Effector memory CD8-positive, alpha-beta T cell (primary cell): ENCODE measurements at regions not wholly inside any gene's neighbourhood (a gene's known extent, or its start where the extent isn't known, plus 50 kb on each side); places are given as distances from the start of the nearest gene placed in this dataset.
"Not testable (repeated sequence)": the region's sequence is repeated elsewhere in the genome, so short reads cannot be mapped to it uniquely, and the experiment has no call there.

ENCODE experiments used
- ATAC-seq: fragments of 150-1000 bp; cut with Tn5 transposase; replicated peaks from 2 replicates; pipeline ENCODE4 v1.10.0; 2021; ENCODE audit warnings: mild to moderate bottlenecking, moderate library complexity
- DNase-seq, 3 experiments: peaks; one replicate each; pipeline ENCODE4 v3.0.0; 2021
- H3K27ac Mint-ChIP-seq, 2 donors: one replicate each; pipeline ENCODE4 v1.8.0; 2022; ENCODE audit warnings: mild to moderate bottlenecking in 2 of 2, mixed read lengths in 2 of 2, moderate library complexity in 2 of 2
- H3K27me3 Mint-ChIP-seq, 2 donors: one replicate each; pipeline ENCODE4 v1.8.0; 2022; ENCODE audit warnings: mixed read lengths in 2 of 2
- H3K36me3 Mint-ChIP-seq: one replicate; pipeline ENCODE4 v1.8.0; 2022; ENCODE audit warnings: mild to moderate bottlenecking, moderate library complexity, mixed read lengths; ENCODE audit not compliant: insufficient read depth
- H3K4me1 Mint-ChIP-seq, 2 donors: one replicate each; pipeline ENCODE4 v1.8.0; 2022; ENCODE audit warnings: low read depth in 2 of 2, mixed read lengths in 2 of 2
- H3K4me3 Mint-ChIP-seq, 2 donors: one replicate each; pipeline ENCODE4 v1.8.0; 2022; ENCODE audit warnings: mild to moderate bottlenecking in 2 of 2, mixed read lengths in 2 of 2, moderate library complexity in 2 of 2
- H3K9me3 Mint-ChIP-seq, 2 donors: one replicate each; pipeline ENCODE4 v1.8.0; 2022; ENCODE audit warnings: mixed read lengths in 2 of 2

DNA sequence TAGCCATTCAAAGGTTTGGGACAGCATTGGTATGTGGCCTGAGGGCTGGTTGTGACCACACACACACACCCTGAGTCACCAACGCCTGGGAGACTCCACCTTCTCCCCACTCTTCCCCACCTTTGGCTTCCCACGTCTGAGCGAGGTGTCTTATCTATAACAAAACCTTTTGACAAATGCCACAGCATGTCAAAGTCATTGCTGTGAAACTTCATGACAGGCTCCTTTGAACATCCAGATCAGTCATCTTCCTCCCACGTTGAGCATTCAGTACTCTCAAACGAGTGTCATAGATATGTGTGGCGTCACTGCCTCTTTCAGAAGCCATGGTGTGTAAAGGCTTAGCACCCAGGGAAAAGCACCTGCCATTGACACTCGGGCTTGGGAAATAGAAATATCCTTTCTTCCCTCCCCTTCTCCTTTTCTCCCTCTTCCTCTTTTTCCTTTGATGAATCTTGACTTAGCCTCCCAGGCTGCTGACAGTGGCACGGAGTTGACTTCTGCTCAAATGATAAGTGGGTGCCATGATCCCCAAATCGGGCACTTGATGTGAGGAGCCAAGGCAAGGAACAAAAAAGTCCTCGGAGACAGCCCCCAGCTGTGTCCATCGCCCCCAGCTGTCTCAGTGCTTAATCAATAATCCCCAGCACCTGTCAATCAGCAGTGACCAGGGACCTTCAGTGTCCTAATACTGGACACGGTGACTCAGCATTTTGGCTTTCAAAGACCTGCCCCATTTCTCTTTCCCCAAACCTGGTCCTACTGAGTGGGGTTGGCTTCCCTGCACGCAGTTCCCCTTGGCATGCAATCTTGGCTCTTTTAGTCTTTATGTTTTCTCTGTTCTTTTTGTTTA is 114.8 kb downstream of the FGF18 start:
- H3K4me1 Mint-ChIP-seq: no peaks in the 10 kb centered on the region
- ATAC-seq: no peak
- H3K27me3 Mint-ChIP-seq: peaks cover 58 to 66% of the 10 kb centered on the region in 2 donors
- no peaks in the 10 kb centered on the region for H3K36me3 Mint-ChIP-seq
- H3K9me3 Mint-ChIP-seq: no peaks in the 10 kb centered on the region
- no peak overlapping the region for H3K4me3 Mint-ChIP-seq
- DNase-seq: no peak
- no peak overlapping the region for H3K27ac Mint-ChIP-seq

DNA sequence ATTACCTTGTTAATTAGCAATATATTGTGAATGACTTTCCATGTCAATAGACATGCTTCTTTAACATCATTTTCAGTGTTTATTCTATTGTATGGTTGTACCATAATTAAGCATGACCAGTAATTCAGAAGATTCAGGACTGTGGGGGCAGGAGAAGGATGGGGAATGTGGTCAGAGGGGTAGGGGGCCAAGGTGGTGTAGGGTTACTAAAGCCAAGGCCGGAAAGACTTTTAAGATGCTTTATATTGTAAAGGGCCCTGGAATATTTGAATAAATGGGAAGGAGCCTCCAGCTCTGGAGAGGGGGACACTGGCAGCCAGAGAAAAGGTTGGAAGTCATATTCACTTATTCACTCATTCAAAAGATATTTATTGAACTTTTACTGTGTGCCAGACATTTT is 115.7 kb downstream of the FGF18 start:
- no peaks in the 10 kb centered on the region for H3K36me3 Mint-ChIP-seq
- H3K4me1 Mint-ChIP-seq: no peaks in the 10 kb centered on the region
- H3K9me3 Mint-ChIP-seq: no peaks in the 10 kb centered on the region
- DNase-seq: no peak
- no peak overlapping the region for H3K4me3 Mint-ChIP-seq
- H3K27ac Mint-ChIP-seq: no peak overlapping the region
- H3K27me3 Mint-ChIP-seq: peaks cover 63 to 70% of the 10 kb centered on the region in 2 donors
- no peak for ATAC-seq

DNA sequence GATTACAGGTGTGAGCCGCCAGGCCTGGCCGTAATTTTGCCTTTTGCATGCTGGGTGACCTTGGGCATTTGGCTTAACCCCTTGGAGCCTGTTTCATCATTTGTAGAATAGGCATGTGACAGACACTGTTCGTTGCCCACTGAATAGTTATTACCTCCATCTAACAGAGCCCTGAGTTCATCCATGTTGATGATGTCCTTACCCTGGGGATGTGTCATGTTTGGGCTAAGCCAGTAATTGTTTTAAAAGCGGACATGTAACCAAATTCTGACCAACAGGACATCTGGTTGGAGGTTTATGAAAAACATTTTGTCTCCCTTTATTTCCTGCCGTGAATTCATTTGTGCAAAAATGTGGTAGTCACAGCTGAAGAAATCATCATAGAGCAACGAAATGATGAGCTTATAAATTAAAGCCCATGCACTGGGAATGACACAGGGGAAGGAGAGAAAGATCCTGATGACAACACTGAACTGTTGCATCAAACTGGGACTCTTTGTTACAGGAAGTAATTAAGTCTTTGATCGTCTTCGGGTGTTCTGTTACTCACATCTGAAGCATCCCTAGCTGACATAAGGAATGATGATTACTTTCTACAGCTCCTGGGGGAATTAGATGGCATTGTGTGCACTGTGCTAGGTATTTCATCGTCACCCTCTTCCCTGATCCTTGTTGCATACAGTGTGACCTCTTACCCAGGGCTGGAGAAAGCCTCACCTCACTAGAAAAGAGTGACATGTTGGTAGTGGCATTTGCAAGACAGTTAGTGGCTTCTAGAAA is 117.8 kb downstream of the FGF18 start:
- H3K27me3 Mint-ChIP-seq: peaks cover 74 to 90% of the 10 kb centered on the region in 2 donors
- H3K36me3 Mint-ChIP-seq: no peaks in the 10 kb centered on the region
- ATAC-seq (no peak), DNase-seq (no peak)
- no peaks in the 10 kb centered on the region for H3K9me3 Mint-ChIP-seq
- H3K27ac Mint-ChIP-seq: no peak overlapping the region
- no peaks in the 10 kb centered on the region for H3K4me1 Mint-ChIP-seq
- no peak overlapping the region for H3K4me3 Mint-ChIP-seq

DNA sequence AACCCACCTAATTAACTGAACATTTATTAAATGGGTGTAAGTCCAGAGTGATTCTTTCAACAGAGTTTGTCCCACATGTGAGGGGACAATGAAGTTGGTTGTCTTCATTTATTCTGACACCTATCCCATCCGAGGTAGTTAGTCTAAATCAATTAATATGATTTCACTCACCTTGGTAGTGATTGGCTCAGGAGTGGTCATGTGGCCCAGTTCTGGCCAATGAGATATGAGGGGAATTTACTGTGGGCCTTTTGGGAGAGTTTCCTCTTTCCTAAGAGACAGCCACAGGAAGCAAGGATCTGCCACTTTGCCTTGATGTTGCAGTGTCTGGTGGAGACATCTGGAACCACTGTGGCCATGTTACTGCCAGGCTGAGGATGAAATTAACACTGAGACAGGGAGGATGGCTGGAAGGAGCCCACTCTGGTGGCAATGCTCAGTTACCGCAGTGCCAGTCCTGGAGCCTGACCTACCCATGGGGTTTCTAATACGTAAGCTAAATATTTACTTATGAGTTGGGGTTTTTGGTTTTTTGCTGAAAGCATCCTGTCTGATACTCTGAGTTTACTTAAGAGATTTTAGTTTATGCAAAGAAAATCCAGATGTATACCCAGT is 118.6 kb downstream of the FGF18 start:
- H3K4me3 Mint-ChIP-seq: no peak overlapping the region
- no peak overlapping the region for H3K27ac Mint-ChIP-seq
- no peaks in the 10 kb centered on the region for H3K36me3 Mint-ChIP-seq
- H3K4me1 Mint-ChIP-seq: no peaks in the 10 kb centered on the region
- ATAC-seq (no peak), DNase-seq (no peak)
- peaks cover 71 to 85% of the 10 kb centered on the region in 2 donors for H3K27me3 Mint-ChIP-seq
- no peaks in the 10 kb centered on the region for H3K9me3 Mint-ChIP-seq

DNA sequence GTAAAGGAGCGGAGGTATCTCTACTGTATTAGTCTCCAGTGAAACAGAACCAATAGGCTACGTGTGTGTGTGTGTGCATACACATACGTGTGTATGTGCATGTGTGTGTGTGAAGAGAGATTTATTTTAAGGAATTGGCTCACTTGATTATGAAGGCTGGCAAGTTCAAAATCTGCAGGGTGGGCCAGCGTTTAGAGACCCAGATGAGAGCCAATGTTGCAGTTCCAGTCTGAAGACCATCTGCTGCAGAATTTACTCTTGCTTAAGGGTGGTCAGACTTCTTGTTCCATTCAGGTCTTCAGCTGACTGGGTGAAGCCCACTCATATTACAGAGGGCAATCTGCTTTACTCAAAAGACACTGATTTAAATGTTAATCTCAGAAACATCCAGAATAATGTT is 119.2 kb downstream of the FGF18 start:
- no peak for DNase-seq
- Mint-ChIP-seq H3K36me3 (no peaks in the 10 kb centered on the region), H3K27ac (no peak overlapping the region), H3K27me3 (peaks cover 71 to 79% of the 10 kb centered on the region in 2 donors), H3K4me3 (no peak overlapping the region), H3K9me3 (no peaks in the 10 kb centered on the region), H3K4me1 (no peaks in the 10 kb centered on the region)
- no peak for ATAC-seq

DNA sequence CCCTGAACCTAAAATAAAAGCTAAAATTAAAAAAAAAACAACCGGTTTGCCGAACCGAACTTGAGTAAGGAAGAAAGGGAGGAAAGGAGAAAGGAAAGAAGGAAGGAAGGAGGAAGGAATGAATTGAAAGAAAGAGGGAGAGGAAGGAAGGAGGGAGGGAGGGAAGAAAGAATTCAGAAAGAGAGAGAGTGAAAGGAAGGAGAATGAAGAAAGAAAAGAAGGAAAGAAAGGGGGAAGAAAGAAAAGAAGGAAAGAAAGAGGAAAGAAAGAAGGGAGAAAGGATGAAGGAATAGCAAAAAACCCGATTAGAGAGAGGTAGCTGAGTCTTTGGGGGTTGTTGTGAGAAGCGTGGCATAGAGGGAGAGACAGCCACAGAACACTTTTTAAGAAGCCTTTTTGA is 121.4 kb downstream of the FGF18 start:
- H3K9me3 Mint-ChIP-seq: no peaks in the 10 kb centered on the region
- H3K27ac Mint-ChIP-seq: no peak overlapping the region
- H3K4me3 Mint-ChIP-seq: no peak overlapping the region
- ATAC-seq: no peak
- no peaks in the 10 kb centered on the region for H3K4me1 Mint-ChIP-seq
- peaks cover 51 to 65% of the 10 kb centered on the region in 2 donors for H3K27me3 Mint-ChIP-seq
- H3K36me3 Mint-ChIP-seq: no peaks in the 10 kb centered on the region
- DNase-seq: no peak

DNA sequence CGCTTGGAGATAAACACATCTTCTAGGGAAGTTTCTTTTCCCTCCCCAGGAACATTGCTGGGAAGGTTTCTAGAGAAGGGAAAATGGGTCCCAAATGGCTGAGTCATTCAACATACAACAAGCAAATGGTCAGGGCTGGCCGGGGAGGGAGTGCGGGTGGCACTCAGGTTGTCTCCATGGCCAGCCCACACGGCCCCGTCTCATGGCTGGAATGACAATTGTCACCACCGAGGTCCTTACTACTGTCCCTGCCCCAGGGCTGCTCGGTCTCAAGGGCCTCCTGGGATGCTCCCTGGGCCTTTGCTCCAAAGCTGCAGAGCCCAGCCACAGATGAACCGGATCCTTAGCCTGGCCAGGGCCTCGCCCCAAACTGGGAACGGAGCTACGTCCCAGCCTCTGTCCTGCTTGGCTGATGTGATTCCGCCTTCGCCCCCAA is 121.9 kb downstream of the FGF18 start:
- H3K27me3 Mint-ChIP-seq: peaks cover 49 to 65% of the 10 kb centered on the region in 2 donors
- H3K27ac Mint-ChIP-seq: no peak overlapping the region
- H3K4me3 Mint-ChIP-seq: no peak overlapping the region
- no peaks in the 10 kb centered on the region for H3K9me3 Mint-ChIP-seq
- no peaks in the 10 kb centered on the region for H3K36me3 Mint-ChIP-seq
- H3K4me1 Mint-ChIP-seq: no peaks in the 10 kb centered on the region
- no peak for ATAC-seq
- DNase-seq: no peak

DNA sequence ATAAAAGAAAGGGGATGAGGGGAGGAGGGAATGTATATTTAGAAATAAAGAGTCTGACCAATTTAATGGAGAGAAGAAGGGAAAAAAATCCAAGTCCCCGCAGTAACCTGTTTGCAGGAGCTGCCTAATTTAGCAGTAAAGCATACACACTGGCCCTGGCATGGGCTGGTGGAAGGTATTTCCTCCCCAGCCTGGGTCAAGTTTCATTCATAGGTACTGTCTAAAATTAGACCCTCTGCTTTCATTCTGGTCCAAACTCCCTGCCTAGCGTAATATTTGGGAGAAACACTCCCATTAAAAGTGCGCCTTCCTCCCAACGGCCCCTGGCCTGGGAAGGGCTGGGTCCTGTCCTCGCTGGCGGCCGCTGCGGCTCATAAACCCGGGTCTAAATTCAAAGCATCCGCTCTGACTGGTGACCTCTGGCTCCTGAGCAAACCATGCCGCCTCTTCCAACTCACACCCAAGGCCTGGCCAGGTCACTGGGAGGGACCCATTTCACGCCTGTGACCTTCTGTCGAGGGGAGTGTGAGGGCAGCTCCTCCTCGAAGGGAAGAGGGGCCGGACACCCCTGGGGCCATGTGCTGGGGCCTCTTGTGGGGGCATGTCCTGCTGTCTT is 123.2 kb downstream of the FGF18 start:
- Mint-ChIP-seq H3K4me1 (no peaks in the 10 kb centered on the region), H3K36me3 (no peaks in the 10 kb centered on the region), H3K4me3 (no peak overlapping the region), H3K9me3 (no peaks in the 10 kb centered on the region), H3K27me3 (peaks cover 54 to 69% of the 10 kb centered on the region in 2 donors), H3K27ac (no peak overlapping the region)
- DNase-seq (no peak), ATAC-seq (no peak)

DNA sequence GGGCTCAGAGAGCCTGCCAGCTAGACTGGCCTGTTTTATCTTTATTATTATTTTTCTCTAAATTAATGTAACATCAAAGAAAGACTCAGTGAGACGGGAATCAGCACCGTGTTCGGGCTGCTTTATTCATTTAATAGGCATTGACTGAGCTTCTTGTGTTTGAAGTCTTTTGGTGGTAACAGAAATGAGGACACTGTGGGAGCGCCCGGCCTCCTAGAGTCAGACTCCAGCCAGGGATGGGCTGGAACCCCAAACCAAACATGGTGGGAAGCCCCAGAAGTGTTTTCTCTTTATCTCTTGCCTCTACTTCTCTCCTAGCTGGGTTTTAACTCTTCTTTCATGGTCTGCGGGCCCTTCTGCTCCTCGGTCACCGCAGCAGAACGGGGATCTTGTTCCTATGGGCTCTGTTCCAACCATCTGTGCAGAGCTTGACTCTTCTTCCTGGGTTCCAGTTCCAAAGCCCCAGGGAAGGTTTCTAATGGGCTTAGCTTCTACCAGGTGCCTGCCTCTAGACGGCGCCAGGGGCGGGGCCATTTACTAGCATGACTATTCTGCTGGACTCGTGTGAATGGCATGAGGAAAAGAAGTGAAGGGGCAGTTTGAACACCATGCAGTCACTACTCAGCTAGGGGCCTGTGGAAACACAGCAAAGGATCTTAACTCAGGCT is 123.8 kb downstream of the FGF18 start:
- H3K4me1 Mint-ChIP-seq: no peaks in the 10 kb centered on the region
- H3K27ac Mint-ChIP-seq: no peak overlapping the region
- no peaks in the 10 kb centered on the region for H3K9me3 Mint-ChIP-seq
- no peak for ATAC-seq
- H3K36me3 Mint-ChIP-seq: no peaks in the 10 kb centered on the region
- DNase-seq: no peak
- peaks cover 48 to 65% of the 10 kb centered on the region in 2 donors for H3K27me3 Mint-ChIP-seq
- no peak overlapping the region for H3K4me3 Mint-ChIP-seq

DNA sequence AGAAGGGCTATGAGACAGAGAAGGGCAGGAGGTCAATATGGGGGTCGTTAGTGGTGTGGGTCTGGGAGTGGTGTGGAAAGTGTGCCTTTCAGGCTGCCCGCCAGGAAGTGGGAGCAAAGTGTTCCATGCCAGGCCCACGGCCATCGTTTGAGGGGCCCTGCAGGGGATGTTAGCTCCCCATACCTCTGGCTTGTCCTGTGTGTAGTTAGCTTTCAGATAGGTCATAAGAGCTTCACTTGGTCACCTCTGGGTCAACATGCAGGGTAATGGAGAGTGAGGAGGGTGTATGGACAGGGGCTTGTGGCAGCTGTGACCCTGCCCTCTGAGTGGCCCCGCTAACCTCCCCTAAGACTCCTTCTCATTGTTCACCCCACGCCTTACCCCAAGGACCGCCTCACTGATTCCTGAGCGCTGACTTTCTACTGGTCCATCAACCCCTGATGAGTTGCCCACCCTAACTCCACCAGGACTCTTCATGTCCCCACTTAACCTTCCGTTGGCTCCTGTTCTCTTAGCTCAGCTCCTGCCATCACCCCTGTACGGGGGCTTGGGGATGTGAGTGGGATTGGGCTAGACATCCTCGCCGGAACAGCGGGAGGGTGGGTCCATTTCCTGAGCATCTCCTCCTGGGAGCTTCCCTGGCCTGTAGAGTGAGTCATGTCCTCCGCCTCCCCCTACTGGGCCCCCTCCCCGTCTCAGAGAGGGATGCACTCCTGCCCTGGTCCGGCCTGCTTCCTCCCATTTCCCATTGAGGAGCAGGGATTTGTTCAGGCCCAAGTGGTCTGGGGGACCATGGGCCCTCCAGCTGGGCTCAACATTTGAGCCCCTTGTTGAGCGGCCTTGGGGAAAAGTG is 125.7 kb downstream of the FGF18 start:
- ATAC-seq (no peak), DNase-seq (no peak)
- Mint-ChIP-seq H3K9me3 (no peaks in the 10 kb centered on the region), H3K27me3 (peaks cover 31 to 61% of the 10 kb centered on the region in 2 donors), H3K27ac (no peak overlapping the region), H3K4me1 (no peaks in the 10 kb centered on the region), H3K36me3 (no peaks in the 10 kb centered on the region), H3K4me3 (no peak overlapping the region)

DNA sequence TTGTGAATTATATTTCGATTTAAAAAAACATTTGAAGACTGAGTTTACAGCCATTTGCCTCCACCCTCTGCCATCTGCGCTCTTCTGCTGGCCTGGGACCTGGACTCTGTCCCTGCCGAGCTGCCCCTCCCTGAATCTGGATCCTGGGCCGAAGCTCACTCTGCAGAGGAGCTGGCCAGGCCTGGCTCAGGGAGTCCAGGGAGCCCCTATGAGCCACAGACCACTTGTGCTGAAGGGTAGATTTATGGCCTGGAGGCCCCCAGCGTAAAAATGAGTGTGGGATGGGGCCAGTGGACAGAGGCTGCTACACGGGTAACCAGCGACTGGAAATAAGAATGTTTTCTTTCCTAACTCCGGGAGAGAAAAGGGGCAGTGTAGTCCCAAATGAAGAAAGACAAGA is 129.8 kb downstream of the FGF18 start:
- no peak for ATAC-seq
- no peak overlapping the region for H3K27ac Mint-ChIP-seq
- no peak overlapping the region for H3K4me3 Mint-ChIP-seq
- H3K9me3 Mint-ChIP-seq: no peaks in the 10 kb centered on the region
- H3K27me3 Mint-ChIP-seq: peaks cover 21 to 42% of the 10 kb centered on the region in 2 donors
- DNase-seq: no peak
- H3K36me3 Mint-ChIP-seq: no peaks in the 10 kb centered on the region
- H3K4me1 Mint-ChIP-seq: no peaks in the 10 kb centered on the region

DNA sequence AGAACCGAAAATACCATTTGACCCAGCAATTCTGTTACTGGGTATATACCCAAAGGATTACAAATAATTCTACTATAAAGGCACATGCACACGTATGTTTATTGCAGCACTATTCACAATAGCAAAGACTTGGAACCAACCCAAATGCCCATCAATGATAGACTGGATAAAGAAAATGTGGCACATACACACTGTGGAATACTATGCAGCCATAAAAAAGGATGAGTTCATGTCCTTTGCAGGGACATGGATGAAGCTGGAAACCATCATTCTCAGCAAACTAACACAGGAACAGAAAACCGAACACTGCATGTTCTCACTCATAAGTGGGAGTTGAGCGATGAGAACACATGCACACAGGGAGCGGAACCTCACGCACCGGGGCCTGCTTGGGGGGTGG is 134.4 kb downstream of the FGF18 start:
- H3K9me3 Mint-ChIP-seq, H3K4me1 Mint-ChIP-seq, H3K36me3 Mint-ChIP-seq, H3K27ac Mint-ChIP-seq, H3K4me3 Mint-ChIP-seq, DNase-seq, ATAC-seq: not testable (repeated sequence)
- H3K27me3 Mint-ChIP-seq: peaks cover 10 to 12% of the 10 kb centered on the region in 2 donors
